Tibial nerve (tissue), 4 donors: ENCODE measurements at regions not wholly inside any gene's neighbourhood (a gene's known extent, or its start where the extent isn't known, plus 50 kb on each side); places are given as distances from the start of the nearest gene placed in this dataset.

Experiments
- CTCF ChIP-seq, 5 experiments: fragments of 200-600 bp in 3 of 5; fragments of 450-650 bp in 2 of 5; sonication (generic) in 3 of 5; IDR thresholded peaks; one replicate each; pipeline ENCODE4 v1.5.1; 2016 to 2019; ENCODE audit warnings: antibody characterized with exemption in 5 of 5, mild to moderate bottlenecking in 3 of 5, moderate library complexity in 2 of 5
- EP300 ChIP-seq, 2 donors: sonication (generic); formaldehyde crosslinking; IDR thresholded peaks; one replicate each; pipeline ENCODE4 v1.6.1; 2017; ENCODE audit warnings: antibody characterized with exemption in 2 of 2, mild to moderate bottlenecking in 1 of 2
- POLR2A ChIP-seq, 2 donors: fragments of 450-650 bp; IDR thresholded peaks; one replicate each; pipeline ENCODE4 v1.6.1; 2017; ENCODE audit warnings: antibody characterized with exemption in 2 of 2, mild to moderate bottlenecking in 2 of 2, moderate library complexity in 2 of 2

GRCh38 chr3:67073812-67074211 is 75.7 kb downstream of the KBTBD8 start:
- TF ChIP-seq CTCF (IDR thresholded peaks at IDR 0.05) = no peak
- no peak for TF ChIP-seq EP300 (IDR thresholded peaks at IDR 0.05)
- TF ChIP-seq POLR2A (IDR thresholded peaks at IDR 0.05) = no peak
